Large intestine (tissue), 3 donors: ENCODE measurements at regions not wholly inside any gene's neighbourhood (a gene's known extent, or its start where the extent isn't known, plus 50 kb on each side); places are given as distances from the start of the nearest gene placed in this dataset.

Source experiments
- DNase-seq, 2 donors: peaks; one replicate each; pipeline versions ENCODE4 v3.0.0 to v3.0.0-alpha.2; 2013
- H3K27ac ChIP-seq: one replicate; pipeline ENCODE4 v1.5.1; 2013; ENCODE audit warnings: low read length
- H3K27me3 ChIP-seq: 2 replicates; pipeline ENCODE4 v1.6.1; 2013; ENCODE audit warnings: low read length; ENCODE audit not compliant: control insufficient read depth, insufficient read depth
- H3K36me3 ChIP-seq: 2 replicates; pipeline ENCODE4 v1.6.1; 2013; ENCODE audit warnings: low read length; ENCODE audit not compliant: control insufficient read depth, insufficient read depth
- H3K4me1 ChIP-seq: one replicate; pipeline ENCODE4 v1.6.1; 2013; ENCODE audit warnings: low read length; ENCODE audit not compliant: control insufficient read depth, insufficient read depth
- H3K4me3 ChIP-seq: one replicate; pipeline ENCODE4 v1.5.1; 2013; ENCODE audit warnings: low read length
- H3K9me3 ChIP-seq: one replicate; pipeline ENCODE4 v1.6.1; 2013; ENCODE audit warnings: mild to moderate bottlenecking, low read depth, low read length, moderate library complexity; ENCODE audit not compliant: control insufficient read depth
- WGBS: methylation state at CpG from one replicate; pipeline ENCODE4 v1.1.5; 2013; ENCODE audit warnings: low lambda C conversion rate; ENCODE audit not compliant: insufficient coverage; 5-methylcytosine and 5-hydroxymethylcytosine counted together

GRCh38 chr3:44067431-44067830 is 174.3 kb upstream of the TOPAZ1 start:
- H3K4me1 ChIP-seq = peaks cover 3% of the 10 kb centered on the region
- H3K36me3 ChIP-seq = no peaks in the 10 kb centered on the region
- no peaks in the 10 kb centered on the region for H3K9me3 ChIP-seq
- H3K27me3 ChIP-seq = peaks cover 10% of the 10 kb centered on the region
- DNase-seq = no peak
- WGBS = no CpG with 5 or more reads among the region's 6 CpGs
- no peak overlapping the region for H3K27ac ChIP-seq
- no peak overlapping the region for H3K4me3 ChIP-seq

DNA sequence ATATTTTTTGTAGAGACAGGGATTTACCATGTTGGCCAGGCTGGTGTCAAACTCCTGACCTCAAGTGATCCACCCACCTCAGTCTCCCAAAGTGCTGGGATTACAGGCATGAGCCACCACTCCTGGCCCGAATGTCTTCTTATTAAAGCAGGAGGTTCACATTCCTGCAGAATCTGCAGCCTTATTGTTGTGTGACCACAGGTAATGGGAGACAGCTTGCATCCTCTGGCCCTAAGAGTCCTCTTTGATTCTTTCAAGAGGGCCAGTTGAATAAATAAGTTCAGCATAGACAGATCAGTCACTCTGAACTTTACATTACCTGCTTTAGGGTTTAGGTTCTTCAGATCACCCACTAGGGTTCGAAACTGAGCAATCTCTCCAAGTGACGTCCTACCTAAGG is 172.9 kb upstream of the TOPAZ1 start:
- DNase-seq = no peak
- Histone ChIP-seq H3K4me1 (peaks cover 3% of the 10 kb centered on the region), H3K36me3 (no peaks in the 10 kb centered on the region), H3K27ac (no peak overlapping the region), H3K9me3 (no peaks in the 10 kb centered on the region), H3K4me3 (no peak overlapping the region), H3K27me3 (peaks cover 3% of the 10 kb centered on the region)
- WGBS = no CpG with 5 or more reads among the region's 3 CpGs

DNA sequence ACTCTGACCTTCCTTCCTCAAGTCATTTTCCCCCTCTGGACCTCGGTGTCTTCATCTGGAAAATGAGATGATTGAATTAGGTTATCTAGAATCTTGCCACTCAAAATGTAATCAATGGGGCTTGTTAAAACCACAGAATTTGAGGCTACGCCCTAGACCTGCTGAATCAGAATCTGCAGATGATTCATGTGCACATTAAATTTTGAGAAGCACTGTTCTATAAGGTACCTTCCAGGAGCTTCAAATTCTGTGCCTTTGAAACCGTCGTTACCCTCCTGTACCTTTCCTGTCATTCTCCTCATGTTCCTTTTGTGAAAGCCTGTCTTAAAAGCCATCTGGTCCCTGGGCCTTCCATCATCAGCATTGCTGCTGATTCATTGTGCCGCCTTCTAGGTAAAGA is 172.4 kb upstream of the TOPAZ1 start:
- peaks cover 1% of the 10 kb centered on the region for H3K27me3 ChIP-seq
- no peak overlapping the region for H3K4me3 ChIP-seq
- peaks cover 3% of the 10 kb centered on the region for H3K4me1 ChIP-seq
- H3K27ac ChIP-seq = no peak overlapping the region
- no peak for DNase-seq
- H3K9me3 ChIP-seq = no peaks in the 10 kb centered on the region
- WGBS = 100% methylated on average over 1 of the region's 5 CpGs
- no peaks in the 10 kb centered on the region for H3K36me3 ChIP-seq

- Histone ChIP-seq H3K4me3 (no peak overlapping the region), H3K9me3 (no peaks in the 10 kb centered on the region), H3K4me1 (peaks cover 3% of the 10 kb centered on the region), H3K27me3 (no peaks in the 10 kb centered on the region), H3K36me3 (no peaks in the 10 kb centered on the region), H3K27ac (no peak overlapping the region)
- DNase-seq = no peak
- WGBS = 100% methylated on average over 1 of the region's 8 CpGs
Measured at GRCh38 chr3:44070841-44071546, 170.7 kb upstream of the TOPAZ1 start.

- Histone ChIP-seq H3K36me3 (no peaks in the 10 kb centered on the region), H3K27me3 (no peaks in the 10 kb centered on the region), H3K27ac (no peak overlapping the region), H3K4me1 (no peaks in the 10 kb centered on the region), H3K4me3 (no peak overlapping the region), H3K9me3 (no peaks in the 10 kb centered on the region)
- no peak for DNase-seq
- WGBS = no CpG with 5 or more reads among the region's 11 CpGs
Measured at GRCh38 chr3:44072601-44073540, 168.8 kb upstream of the TOPAZ1 start.

- Histone ChIP-seq H3K4me3 (no peak overlapping the region), H3K27me3 (no peaks in the 10 kb centered on the region), H3K27ac (no peak overlapping the region), H3K9me3 (no peaks in the 10 kb centered on the region), H3K36me3 (no peaks in the 10 kb centered on the region), H3K4me1 (no peaks in the 10 kb centered on the region)
- no CpG with 5 or more reads among the region's 3 CpGs for WGBS
- no peak for DNase-seq
Measured at GRCh38 chr3:44074181-44074580, 167.5 kb upstream of the TOPAZ1 start.

DNA sequence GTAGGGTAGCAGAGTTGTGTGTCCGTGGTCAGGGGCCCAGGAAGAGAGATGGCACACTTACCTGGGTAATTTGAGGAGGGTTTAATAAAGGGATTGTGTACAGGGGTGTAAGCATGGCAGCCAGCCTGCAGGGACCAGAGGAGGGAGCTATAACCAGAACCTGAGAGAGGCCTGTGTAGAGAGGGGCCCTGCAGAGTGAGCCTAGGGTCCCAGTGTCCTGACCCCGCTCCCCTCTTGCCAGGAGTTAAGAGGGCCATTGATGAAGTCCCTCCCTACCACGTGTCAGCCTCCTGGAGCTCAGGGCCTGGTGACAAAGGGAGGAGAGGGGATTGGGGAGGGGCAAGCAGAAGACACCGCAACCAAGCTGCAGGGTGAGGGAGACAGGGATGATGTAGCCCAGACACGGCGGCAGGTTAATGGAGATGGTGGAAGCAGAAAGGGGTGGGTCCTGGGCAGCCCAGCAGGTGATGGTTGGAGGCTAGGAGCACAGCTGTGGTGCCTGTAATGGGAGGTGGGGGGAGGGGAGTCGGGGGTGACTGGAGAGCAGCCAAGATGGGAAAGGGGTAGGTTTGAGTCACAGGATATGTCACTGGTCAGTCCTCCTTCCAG is 165.4 kb upstream of the TOPAZ1 start:
- no peak overlapping the region for H3K4me3 ChIP-seq

GRCh38 chr3:44077267-44077666 is 164.4 kb upstream of the TOPAZ1 start:
- DNase-seq = no peak
- Histone ChIP-seq H3K36me3 (no peaks in the 10 kb centered on the region), H3K27ac (no peak overlapping the region), H3K4me3 (no peak overlapping the region), H3K27me3 (peaks cover 2% of the 10 kb centered on the region), H3K9me3 (no peaks in the 10 kb centered on the region), H3K4me1 (no peaks in the 10 kb centered on the region)
- no CpG with 5 or more reads among the region's 5 CpGs for WGBS

More for the DNA sequence above, 165.4 kb upstream of the TOPAZ1 start:
- H3K4me1 ChIP-seq = no peaks in the 10 kb centered on the region
- H3K27ac ChIP-seq = no peak overlapping the region
- H3K9me3 ChIP-seq = no peaks in the 10 kb centered on the region
- 40% methylated on average over 1 of the region's 7 CpGs for WGBS
- DNase-seq = no peak
- H3K36me3 ChIP-seq = no peaks in the 10 kb centered on the region
- peaks cover 2% of the 10 kb centered on the region for H3K27me3 ChIP-seq

DNA sequence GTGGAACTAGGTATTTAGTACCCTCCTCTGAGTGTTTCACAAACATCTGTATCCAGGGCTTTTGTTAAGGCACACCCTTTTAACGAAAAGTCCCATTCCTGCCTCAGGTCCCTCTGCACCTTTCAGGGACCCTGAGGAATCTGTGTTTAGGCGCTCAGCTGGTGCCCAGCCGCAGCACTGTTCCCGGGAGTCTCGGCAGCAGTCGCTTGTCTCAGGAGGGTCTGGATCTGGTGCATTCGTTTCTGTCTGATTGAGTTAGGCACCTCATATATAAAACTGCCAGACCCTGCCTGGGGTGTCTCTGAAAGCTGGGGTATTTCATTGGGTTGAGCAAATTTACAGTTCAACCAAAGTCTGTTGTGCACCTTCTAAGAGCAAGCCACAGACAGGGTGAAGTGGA is 162.8 kb upstream of the TOPAZ1 start:
- Histone ChIP-seq H3K4me3 (no peak overlapping the region), H3K36me3 (no peaks in the 10 kb centered on the region), H3K27ac (no peak overlapping the region), H3K4me1 (no peaks in the 10 kb centered on the region), H3K9me3 (no peaks in the 10 kb centered on the region), H3K27me3 (peaks cover 2% of the 10 kb centered on the region)
- DNase-seq = no peak
- no CpG with 5 or more reads among the region's 7 CpGs for WGBS

- H3K36me3 ChIP-seq = no peaks in the 10 kb centered on the region
- H3K4me3 ChIP-seq = no peak overlapping the region
- no peaks in the 10 kb centered on the region for H3K9me3 ChIP-seq
- no peak overlapping the region for H3K27ac ChIP-seq
- H3K4me1 ChIP-seq = no peaks in the 10 kb centered on the region
- no CpG with 5 or more reads among the region's 1 CpG for WGBS
- H3K27me3 ChIP-seq = peaks cover 2% of the 10 kb centered on the region
- no peak for DNase-seq
Measured at GRCh38 chr3:44079916-44080315, 161.8 kb upstream of the TOPAZ1 start.
